VCaP (cell line): ENCODE measurements at regions not wholly inside any gene's neighbourhood (a gene's known extent, or its start where the extent isn't known, plus 50 kb on each side); places are given as distances from the start of the nearest gene placed in this dataset.

ENCODE experiments used
- H3K27ac ChIP-seq: fragments of 450-650 bp; 2 replicates; pipeline ENCODE4 v1.5.1; 2017
- TF ChIP-seq, protein P1 (sequence below): fragments of 450-650 bp; conservative IDR thresholded peaks from 2 replicates; pipeline ENCODE4 v1.5.1; 2017; ENCODE audit warnings: mild to moderate bottlenecking, moderate library complexity

DNA sequence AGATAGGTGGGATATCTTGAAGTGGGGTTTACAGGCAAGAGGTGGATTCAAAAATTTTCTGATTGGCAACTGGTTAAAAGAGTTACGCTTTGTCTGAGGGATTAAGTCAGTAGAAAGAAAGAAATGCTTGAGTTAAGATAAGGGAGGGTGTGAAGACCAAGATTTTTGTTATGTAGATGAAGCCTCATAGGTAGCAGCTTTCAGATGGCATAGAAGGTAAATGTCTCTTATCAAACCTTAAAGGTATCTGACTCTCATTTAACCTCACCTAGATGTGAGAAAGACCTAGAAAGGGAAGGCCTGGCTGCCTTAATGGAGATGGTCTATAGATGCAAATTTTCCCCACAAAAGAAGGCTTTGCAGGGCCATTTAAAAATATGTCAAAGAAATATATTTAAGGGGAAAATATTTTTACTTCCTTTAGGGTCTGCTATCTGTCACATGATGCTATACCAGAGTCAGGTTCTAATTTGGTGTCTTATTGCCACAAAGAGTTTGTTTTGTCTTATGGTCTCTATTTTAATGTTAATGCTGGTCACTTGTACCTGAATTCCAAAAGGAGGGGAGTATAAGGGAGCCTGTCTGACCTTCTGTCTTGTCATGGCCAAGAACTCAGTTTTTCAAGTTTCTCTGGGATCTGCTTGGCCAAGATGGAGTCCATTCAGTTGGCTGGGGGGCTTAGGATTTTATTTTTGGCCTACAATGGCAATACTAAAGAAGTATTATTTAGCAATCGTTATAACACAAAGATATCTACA is 699.1 kb upstream of the AMOT start:
- TF ChIP-seq, protein P1, sequence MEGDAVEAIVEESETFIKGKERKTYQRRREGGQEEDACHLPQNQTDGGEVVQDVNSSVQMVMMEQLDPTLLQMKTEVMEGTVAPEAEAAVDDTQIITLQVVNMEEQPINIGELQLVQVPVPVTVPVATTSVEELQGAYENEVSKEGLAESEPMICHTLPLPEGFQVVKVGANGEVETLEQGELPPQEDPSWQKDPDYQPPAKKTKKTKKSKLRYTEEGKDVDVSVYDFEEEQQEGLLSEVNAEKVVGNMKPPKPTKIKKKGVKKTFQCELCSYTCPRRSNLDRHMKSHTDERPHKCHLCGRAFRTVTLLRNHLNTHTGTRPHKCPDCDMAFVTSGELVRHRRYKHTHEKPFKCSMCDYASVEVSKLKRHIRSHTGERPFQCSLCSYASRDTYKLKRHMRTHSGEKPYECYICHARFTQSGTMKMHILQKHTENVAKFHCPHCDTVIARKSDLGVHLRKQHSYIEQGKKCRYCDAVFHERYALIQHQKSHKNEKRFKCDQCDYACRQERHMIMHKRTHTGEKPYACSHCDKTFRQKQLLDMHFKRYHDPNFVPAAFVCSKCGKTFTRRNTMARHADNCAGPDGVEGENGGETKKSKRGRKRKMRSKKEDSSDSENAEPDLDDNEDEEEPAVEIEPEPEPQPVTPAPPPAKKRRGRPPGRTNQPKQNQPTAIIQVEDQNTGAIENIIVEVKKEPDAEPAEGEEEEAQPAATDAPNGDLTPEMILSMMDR, result no peak
- H3K27ac ChIP-seq, result no peak overlapping the region

DNA sequence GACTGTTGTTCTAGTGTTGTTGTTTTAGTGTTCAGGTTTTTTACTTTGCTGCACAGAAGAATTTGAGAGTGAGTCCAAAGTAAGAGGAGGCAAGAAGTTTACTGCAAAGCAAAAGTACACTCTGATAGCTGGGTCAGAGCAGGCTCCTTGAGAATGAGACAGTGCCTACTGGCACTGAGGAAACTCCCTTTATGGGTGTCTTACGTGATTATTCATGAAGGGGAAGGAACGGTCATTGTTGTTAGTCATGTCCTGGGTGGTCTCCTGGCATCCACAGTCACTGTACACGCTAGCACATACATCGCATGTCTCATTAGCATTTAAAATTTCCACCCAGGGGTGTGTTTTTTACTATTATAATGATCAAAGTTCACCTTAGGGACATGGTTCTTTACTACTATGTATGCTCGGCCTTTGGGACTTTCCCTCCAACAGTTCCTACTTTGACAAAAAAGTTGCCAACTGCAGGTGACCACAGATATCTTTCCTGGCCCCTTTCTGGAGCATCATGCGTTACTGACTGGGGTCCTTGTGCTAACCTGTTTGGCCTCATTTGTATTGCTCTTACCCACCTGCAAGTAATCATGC is 688.9 kb upstream of the AMOT start:
- TF ChIP-seq, protein P1, result no peak
- H3K27ac ChIP-seq, result no peak overlapping the region

DNA sequence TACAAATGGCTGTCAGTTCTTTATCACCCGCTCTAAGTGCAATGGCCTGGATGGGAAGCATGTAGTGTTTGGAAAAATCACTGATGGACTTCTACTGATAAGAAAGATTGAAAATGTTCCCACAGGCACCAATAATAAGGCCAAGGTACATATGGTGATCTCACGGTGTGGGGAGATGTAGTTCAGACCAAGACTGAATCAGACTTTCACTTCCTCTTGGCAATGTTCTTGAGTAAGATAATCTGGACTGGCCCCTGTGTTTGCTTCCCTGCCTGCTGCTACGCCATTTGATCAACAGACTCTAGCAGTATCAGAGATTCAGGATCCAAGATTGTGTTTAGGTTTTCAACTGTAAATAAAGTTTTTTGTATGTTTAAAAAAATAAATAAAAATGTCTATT is 682.2 kb upstream of the AMOT start:
- TF ChIP-seq, protein P1, result no peak
- no peak overlapping the region for H3K27ac ChIP-seq

DNA sequence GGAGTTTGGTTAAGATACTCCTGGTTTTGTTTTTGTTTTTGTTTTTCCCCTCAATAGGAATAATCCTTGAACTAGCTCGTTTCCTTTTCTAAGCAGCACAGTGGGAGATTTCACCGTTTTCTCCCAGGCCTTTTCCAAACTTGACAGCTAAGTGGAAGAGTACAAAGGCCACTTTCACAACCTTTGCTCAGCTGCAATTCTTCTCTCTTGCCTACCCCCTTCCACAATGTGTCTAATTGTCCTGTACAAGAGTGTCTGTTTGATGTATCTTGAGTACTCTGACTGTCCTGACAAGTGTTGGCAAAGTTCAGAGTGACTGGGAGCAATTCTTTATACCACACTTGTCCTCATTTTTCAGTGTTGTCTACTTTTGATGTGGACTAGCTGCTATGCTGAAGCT is 674.3 kb upstream of the AMOT start:
- no peak overlapping the region for H3K27ac ChIP-seq
- TF ChIP-seq, protein P1, result no peak

DNA sequence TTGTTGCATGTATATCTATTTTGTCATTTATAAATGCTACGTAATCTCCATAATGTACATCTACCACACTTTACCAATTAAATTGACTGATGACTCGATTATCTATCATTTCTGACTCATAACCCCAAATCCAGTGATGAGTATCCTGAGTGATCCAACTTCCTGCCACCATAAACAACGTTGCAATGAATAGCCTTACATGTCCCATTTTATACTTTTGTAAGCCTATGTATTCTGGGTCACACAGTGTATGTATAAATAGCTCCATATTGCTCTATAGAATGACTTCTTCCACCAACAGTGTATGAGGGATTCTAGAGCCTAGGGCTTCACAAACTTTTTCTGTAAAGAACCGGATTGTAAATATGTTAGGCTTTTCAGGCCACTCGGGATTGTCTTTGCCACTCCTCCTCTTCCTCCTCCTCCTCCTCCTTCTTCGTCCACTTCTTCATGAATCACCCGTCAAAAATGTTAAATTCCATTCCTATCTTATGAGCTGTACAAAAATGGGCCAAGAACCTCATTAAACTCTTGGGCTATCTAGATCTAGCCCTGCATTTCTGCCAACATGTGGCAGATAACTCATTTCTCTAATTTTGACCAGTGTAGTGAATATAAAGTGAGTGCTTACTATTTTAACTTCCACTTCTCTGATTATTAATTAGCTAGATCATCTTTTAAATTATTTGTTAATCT is 672.2 kb upstream of the AMOT start:
- H3K27ac ChIP-seq, result no peak overlapping the region
- TF ChIP-seq, protein P1, result no peak

DNA sequence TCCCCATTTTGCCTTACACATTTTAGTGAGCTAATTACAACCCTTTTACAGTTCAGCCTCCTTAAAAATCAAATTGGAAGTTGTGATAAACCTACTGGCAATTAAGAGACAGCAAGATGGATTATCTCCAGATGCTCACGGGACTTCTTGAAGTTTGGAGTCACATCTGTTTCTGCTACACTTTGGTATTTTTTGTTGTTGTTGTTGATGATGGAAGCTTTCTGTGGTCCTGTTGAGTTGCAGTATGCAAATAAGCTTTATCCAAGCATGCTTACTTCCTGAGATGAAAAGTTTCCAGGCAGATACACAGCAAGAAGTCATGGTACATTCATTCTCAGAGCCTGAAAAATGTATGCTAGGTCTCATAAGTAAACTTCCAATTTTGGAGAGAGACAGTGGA is 670.0 kb upstream of the AMOT start:
- H3K27ac ChIP-seq, result no peak overlapping the region
- TF ChIP-seq, protein P1, result no peak

DNA sequence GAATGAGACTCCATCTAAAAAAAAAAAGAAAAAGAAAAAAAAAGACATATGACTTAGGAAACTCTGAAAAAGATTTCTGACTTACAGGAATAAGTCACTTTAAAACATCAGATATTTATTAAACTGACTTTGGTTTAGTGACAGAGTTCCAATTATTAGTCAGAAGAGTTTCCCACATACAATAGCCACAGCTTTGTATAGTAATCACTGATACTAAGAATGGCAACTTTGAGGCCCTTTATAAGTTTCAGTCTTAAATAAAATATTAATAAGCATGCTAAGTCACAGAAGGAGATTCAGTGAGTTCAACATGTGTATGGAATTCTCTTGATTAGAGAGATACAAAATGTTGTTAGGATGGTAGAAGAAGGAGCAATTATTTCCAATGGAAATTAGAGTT is 652.3 kb upstream of the AMOT start:
- no peak overlapping the region for H3K27ac ChIP-seq
- TF ChIP-seq, protein P1, result no peak
